Lower leg skin (tissue), 4 donors: ENCODE measurements at regions not wholly inside any gene's neighbourhood (a gene's known extent, or its start where the extent isn't known, plus 50 kb on each side); places are given as distances from the start of the nearest gene placed in this dataset.

Experiments used
- DNase-seq, 2 donors: peaks; one replicate each; pipeline ENCODE4 v3.0.0-alpha.2; 2019; ENCODE audit warnings: low spot score in 2 of 2
- H3K4me3 ChIP-seq: fragments of 200-600 bp; sonication (generic); 2 replicates; pipeline ENCODE4 v1.5.1; 2017; ENCODE audit warnings: mild to moderate bottlenecking, low read depth; ENCODE audit not compliant: poor library complexity, severe bottlenecking
- POLR2A ChIP-seq, 2 donors: fragments of 450-650 bp; IDR thresholded peaks; one replicate each; pipeline ENCODE4 v1.6.1; 2016 to 2017; ENCODE audit warnings: antibody characterized with exemption in 2 of 2, mild to moderate bottlenecking in 1 of 2, moderate library complexity in 1 of 2
- WGBS, 2 donors: methylation state at CpG; one replicate each; pipeline ENCODE4 v1.1.5; 2018; 5-methylcytosine and 5-hydroxymethylcytosine counted together
- intact Hi-C: fragments of 100-400 bp; cut with DNase I; formaldehyde crosslinking; loops from one replicate; pipeline ENCODE4 v1.15.0; 2023; ENCODE audit warnings: low total_unique reads
- TF ChIP-seq, protein P1 (sequence below), 3 donors: fragments of 450-650 bp; IDR thresholded peaks; one replicate each; pipeline ENCODE4 v1.5.1; 2016; ENCODE audit warnings: antibody characterized with exemption in 3 of 3, mild to moderate bottlenecking in 3 of 3, moderate library complexity in 2 of 3

- 66 to 71% methylated on average over 3 of the region's 3 CpGs for WGBS, 2 donors
- TF ChIP-seq, protein P1, sequence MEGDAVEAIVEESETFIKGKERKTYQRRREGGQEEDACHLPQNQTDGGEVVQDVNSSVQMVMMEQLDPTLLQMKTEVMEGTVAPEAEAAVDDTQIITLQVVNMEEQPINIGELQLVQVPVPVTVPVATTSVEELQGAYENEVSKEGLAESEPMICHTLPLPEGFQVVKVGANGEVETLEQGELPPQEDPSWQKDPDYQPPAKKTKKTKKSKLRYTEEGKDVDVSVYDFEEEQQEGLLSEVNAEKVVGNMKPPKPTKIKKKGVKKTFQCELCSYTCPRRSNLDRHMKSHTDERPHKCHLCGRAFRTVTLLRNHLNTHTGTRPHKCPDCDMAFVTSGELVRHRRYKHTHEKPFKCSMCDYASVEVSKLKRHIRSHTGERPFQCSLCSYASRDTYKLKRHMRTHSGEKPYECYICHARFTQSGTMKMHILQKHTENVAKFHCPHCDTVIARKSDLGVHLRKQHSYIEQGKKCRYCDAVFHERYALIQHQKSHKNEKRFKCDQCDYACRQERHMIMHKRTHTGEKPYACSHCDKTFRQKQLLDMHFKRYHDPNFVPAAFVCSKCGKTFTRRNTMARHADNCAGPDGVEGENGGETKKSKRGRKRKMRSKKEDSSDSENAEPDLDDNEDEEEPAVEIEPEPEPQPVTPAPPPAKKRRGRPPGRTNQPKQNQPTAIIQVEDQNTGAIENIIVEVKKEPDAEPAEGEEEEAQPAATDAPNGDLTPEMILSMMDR (IDR thresholded peaks at IDR 0.05), result no peak
- no peak for TF ChIP-seq POLR2A (IDR thresholded peaks at IDR 0.05)
- H3K4me3 ChIP-seq, result no peak overlapping the region
- intact Hi-C loops, result no loop called here
- no peak for DNase-seq
Measured at GRCh38 chr13:73248154-73248553, 189.3 kb downstream of the KLF5 start.

DNA sequence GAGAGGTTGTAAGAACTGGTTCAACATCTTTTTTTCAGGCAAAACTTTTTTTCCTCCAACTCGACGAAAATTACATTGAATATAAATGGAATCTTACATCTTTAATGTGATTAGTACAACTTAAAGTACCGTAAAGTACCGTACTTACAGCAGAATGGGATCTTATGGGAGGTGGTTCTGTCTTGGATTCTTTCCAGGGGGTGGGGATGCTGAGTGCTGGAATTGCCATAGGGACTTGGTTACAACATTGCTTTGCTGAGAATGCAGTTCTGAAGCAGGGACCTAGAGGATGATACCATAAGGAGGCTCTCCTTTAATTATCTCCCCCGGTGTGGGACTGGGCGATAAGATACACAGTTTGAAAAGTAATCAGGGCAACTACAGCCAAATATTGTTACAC, 186.4 kb downstream of the KLF5 start:
- 56 to 60% methylated on average over 6 of the region's 6 CpGs for WGBS, 2 donors
- no peak for DNase-seq
- no peak for TF ChIP-seq POLR2A (IDR thresholded peaks at IDR 0.05)
- TF ChIP-seq, protein P1 (IDR thresholded peaks at IDR 0.05), result no peak
- no peak overlapping the region for H3K4me3 ChIP-seq
- intact Hi-C loops, result no loop called here

DNA sequence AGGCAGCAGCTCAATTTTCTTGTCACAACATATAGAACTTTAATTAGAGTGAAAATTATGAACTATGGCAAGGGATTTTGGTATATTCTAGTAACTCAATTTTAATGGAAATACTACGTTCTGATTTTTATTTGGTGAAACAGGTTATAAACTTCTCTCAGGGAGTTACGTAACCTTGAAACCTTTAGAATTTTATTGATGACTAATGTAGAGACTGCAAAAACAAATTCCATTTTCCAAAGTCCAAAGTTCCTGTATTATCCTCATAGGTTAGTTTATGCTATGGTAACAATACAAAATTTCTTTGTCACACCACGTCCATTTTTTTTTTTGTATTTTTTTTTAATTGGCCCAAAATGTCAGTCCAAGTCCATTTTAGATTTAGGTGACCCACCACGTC, 185.7 kb downstream of the KLF5 start:
- no peak overlapping the region for H3K4me3 ChIP-seq

DNA sequence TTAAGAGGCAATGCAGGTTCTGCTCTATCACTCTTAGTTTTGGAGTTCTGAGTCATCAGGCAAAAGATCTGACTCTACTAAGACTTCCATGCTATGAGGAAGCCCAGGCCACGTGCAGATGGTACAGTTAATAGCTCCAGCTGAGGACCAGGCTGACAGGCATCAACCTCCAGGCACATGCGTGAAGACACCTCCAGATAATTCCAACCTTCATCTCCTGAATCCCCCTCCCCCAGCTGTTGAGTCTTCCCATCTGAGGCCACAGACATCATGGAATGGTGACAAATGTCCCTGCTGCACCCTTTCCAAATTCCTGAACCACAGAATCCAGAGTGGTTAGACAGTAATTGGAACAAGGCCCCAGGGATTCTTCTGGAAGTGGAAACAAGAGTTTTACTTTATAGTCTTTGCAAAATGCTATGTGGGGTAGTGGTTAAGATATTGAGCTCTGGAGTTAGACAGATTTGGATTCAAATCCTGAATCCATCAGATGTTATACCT, 183.8 kb downstream of the KLF5 start:
- intact Hi-C loops, result no loop called here
- 79 to 95% methylated on average over 2 of the region's 2 CpGs for WGBS, 2 donors

More for the DNA sequence above, 185.7 kb downstream of the KLF5 start:
- no peak for DNase-seq
- intact Hi-C loops, result no loop called here
- 91% methylated on average over 4 of the region's 4 CpGs for WGBS, 2 donors
- TF ChIP-seq, protein P1 (IDR thresholded peaks at IDR 0.05), result no peak
- no peak for TF ChIP-seq POLR2A (IDR thresholded peaks at IDR 0.05)

DNA sequence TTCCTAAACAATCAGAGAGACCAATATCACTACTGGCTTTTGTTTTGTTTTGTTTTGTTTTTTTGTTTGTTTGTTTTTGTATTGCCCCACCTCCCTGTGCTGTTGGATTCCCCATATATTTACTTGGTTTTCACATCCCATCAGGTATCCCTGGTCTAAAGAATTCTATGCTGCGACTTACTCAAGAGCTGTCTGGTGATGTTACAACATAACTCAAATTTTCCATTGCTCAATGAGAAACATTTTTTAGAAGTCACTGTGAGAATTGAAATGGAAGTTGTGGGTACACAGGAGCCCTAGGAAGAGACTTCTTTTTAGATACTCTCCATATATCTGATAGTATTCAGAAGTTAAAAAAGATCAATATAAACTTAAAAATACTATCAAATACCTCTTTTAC, 181.4 kb downstream of the KLF5 start:
- H3K4me3 ChIP-seq, result no peak overlapping the region
- 70 to 71% methylated on average over 1 of the region's 1 CpG for WGBS, 2 donors
- intact Hi-C loops, result no loop called here
- DNase-seq, result no peak
- TF ChIP-seq, protein P1 (IDR thresholded peaks at IDR 0.05), result no peak
- no peak for TF ChIP-seq POLR2A (IDR thresholded peaks at IDR 0.05)

More for the DNA sequence above, 183.8 kb downstream of the KLF5 start:
- TF ChIP-seq, protein P1 (IDR thresholded peaks at IDR 0.05), result no peak
- TF ChIP-seq POLR2A (IDR thresholded peaks at IDR 0.05), result no peak
- no peak for DNase-seq
- no peak overlapping the region for H3K4me3 ChIP-seq

- intact Hi-C loops, result no loop called here
- 59 to 74% methylated on average over 13 of the region's 13 CpGs for WGBS, 2 donors
- no peak for DNase-seq
Measured at GRCh38 chr13:73235385-73235784, 176.6 kb downstream of the KLF5 start.

More at GRCh38 chr13:73235385-73235784, 176.6 kb downstream of the KLF5 start:
- no peak overlapping the region for H3K4me3 ChIP-seq
- TF ChIP-seq POLR2A (IDR thresholded peaks at IDR 0.05), result no peak
- TF ChIP-seq, protein P1 (IDR thresholded peaks at IDR 0.05), result no peak
